ENCODE measurements at regions not wholly inside any gene's neighbourhood (a gene's known extent, or its start where the extent isn't known, plus 50 kb on each side); places are given as distances from the start of the nearest gene placed in this dataset.

- TF ChIP-seq TAF1 (IDR thresholded peaks at IDR 0.05; ENCODE audit: low read depth, low read length) (no peak), POLR2A (IDR thresholded peaks at IDR 0.05; ENCODE audit: low read depth, low read length) (no peak), SPI1 (IDR thresholded peaks at IDR 0.05; ENCODE audit: low read depth, low read length) (no peak)
These were observed 312.4 kb upstream of the DIPK2B start for GRCh38 chrX:45513042-45513441.
